Type B pancreatic cell (in vitro differentiated cells): ENCODE measurements at regions not wholly inside any gene's neighbourhood (a gene's known extent, or its start where the extent isn't known, plus 50 kb on each side); places are given as distances from the start of the nearest gene placed in this dataset.
A peak's percentile ranks its signal among the peaks of the same experiment; 100 is the strongest.

Experiments used
- DNase-seq: peaks from one replicate; pipeline ENCODE4 v3.0.0; 2021; ENCODE audit warnings: mixed read lengths; ENCODE audit not compliant: unreplicated experiment; ENCODE audit errors: extremely low spot score
- H3K27ac Mint-ChIP-seq: 2 replicates; pipeline ENCODE4 v1.8.0; 2021; ENCODE audit warnings: mild to moderate bottlenecking, mixed read lengths
- H3K27me3 Mint-ChIP-seq: 2 replicates; pipeline ENCODE4 v1.8.0; 2021; ENCODE audit warnings: mixed read lengths
- H3K36me3 Mint-ChIP-seq: 2 replicates; pipeline ENCODE4 v1.8.0; 2021; ENCODE audit warnings: mixed read lengths
- H3K4me1 Mint-ChIP-seq: one replicate; pipeline ENCODE4 v1.8.0; 2021; ENCODE audit warnings: mixed read lengths; ENCODE audit not compliant: unreplicated experiment
- H3K4me3 Mint-ChIP-seq: 2 replicates; pipeline ENCODE4 v1.8.0; 2021; ENCODE audit warnings: mild to moderate bottlenecking, mixed read lengths
- H3K9me3 Mint-ChIP-seq: 2 replicates; pipeline ENCODE4 v1.8.0; 2021; ENCODE audit warnings: mixed read lengths
- CTCF ChIP-seq: fragments of 200-600 bp; sonication (generic); conservative IDR thresholded peaks from 2 replicates; pipeline ENCODE4 v1.5.0; 2021; ENCODE audit warnings: antibody characterized with exemption, mild to moderate bottlenecking

DNA sequence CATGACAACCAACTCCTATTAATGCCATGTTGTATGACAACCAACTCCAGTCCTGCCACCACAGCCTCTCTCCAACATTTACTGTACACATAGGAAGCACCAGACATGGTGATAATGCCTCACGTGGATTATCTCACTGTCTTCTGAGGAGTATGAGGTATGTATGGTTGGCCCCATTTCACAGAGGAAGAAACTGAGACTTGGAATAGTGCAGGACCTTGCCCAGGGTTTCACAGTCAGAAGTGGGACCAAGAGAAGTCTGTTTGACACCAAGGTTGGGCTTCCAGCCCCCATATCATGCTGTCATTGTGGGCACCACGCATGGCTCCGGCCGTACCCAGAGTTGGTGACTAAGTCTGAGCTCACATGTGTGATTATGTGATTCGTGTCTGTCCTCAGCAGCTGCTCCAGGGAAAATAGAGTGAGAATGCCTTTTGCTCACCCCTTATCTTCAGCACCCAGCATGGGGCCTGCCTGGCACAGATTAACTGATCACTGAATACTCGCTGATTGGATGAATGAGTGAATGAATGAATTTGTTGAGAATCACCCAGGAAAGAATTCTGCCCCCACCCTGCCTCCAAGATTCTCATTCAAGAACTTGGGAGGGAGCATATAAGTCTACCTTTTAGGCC, 204.1 kb upstream of the NLRP1 start:
- no peak for TF ChIP-seq CTCF
- H3K4me3 Mint-ChIP-seq = no peak overlapping the region
- peaks cover 15% of the 10 kb centered on the region for H3K9me3 Mint-ChIP-seq
- DNase-seq = no peak
- no peak overlapping the region for H3K27ac Mint-ChIP-seq
- peaks cover 14% of the 10 kb centered on the region for H3K4me1 Mint-ChIP-seq
- peaks cover 4% of the 10 kb centered on the region for H3K36me3 Mint-ChIP-seq
- peaks cover 34% of the 10 kb centered on the region for H3K27me3 Mint-ChIP-seq

DNA sequence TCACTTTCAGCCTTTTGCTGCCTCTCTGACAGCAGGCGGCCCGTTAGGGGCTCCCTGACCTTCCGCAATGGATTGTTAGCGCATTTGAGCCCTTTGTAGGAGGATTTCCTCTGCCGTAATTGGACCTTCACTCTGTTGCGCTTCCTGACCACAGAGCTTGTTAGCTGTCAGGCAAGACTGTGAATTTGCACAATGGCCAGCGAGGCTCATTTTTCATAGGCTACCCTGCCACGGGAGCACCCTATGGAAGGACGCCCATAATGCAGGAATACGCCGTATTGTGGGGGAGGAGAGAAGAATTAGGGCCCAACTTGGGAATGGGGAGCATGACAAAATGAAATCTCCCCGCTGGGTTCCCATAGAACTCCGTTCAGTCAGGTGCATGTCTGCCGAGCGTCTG, 205.2 kb upstream of the NLRP1 start:
- DNase-seq = no peak
- Mint-ChIP-seq H3K27ac (no peak overlapping the region), H3K4me3 (peak overlapping the region; percentile 69), H3K27me3 (peaks cover 34% of the 10 kb centered on the region), H3K9me3 (peaks cover 11% of the 10 kb centered on the region), H3K36me3 (peaks cover 4% of the 10 kb centered on the region), H3K4me1 (peaks cover 14% of the 10 kb centered on the region)
- TF ChIP-seq CTCF = no peak

DNA sequence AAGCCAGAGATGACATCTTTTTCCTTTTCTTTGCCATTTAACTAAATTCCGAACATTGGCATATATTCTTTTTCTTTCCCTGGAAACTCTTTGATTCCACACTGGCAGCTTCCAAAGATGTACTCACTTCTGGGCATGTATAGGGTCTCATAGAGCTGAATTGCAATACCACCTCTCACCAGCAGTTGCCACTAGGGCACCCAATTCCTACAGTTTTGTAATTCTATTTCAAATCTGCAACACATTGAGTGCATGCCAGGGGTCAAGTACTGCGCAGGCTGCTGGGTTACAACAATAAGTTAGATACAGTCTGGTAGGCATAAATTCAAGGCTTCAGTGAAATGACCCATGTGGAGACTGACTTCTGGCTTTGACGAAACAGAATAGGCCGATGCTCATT, 208.8 kb upstream of the NLRP1 start:
- H3K4me1 Mint-ChIP-seq = peaks cover 15% of the 10 kb centered on the region
- H3K4me3 Mint-ChIP-seq = no peak overlapping the region
- TF ChIP-seq CTCF = peak; percentile 66
- peaks cover 47% of the 10 kb centered on the region for H3K27me3 Mint-ChIP-seq
- no peak for DNase-seq
- H3K27ac Mint-ChIP-seq = no peak overlapping the region
- peaks cover 4% of the 10 kb centered on the region for H3K36me3 Mint-ChIP-seq
- H3K9me3 Mint-ChIP-seq = peaks cover 11% of the 10 kb centered on the region

GRCh38 chr17:5793899-5794298, 209.6 kb upstream of the NLRP1 start:
- peaks cover 4% of the 10 kb centered on the region for H3K36me3 Mint-ChIP-seq
- DNase-seq = no peak
- peak; percentile 45 for TF ChIP-seq CTCF
- no peak overlapping the region for H3K27ac Mint-ChIP-seq
- H3K9me3 Mint-ChIP-seq = peaks cover 11% of the 10 kb centered on the region
- peaks cover 54% of the 10 kb centered on the region for H3K27me3 Mint-ChIP-seq
- H3K4me1 Mint-ChIP-seq = peaks cover 16% of the 10 kb centered on the region
- no peak overlapping the region for H3K4me3 Mint-ChIP-seq

GRCh38 chr17:5794385-5794784, 210.1 kb upstream of the NLRP1 start:
- DNase-seq = no peak
- no peak overlapping the region for H3K4me3 Mint-ChIP-seq
- H3K27me3 Mint-ChIP-seq = peaks cover 55% of the 10 kb centered on the region
- peaks cover 11% of the 10 kb centered on the region for H3K9me3 Mint-ChIP-seq
- no peak overlapping the region for H3K27ac Mint-ChIP-seq
- peaks cover 4% of the 10 kb centered on the region for H3K36me3 Mint-ChIP-seq
- peaks cover 14% of the 10 kb centered on the region for H3K4me1 Mint-ChIP-seq
- TF ChIP-seq CTCF = no peak
